Erythroblast (primary cell): ENCODE measurements at regions not wholly inside any gene's neighbourhood (a gene's known extent, or its start where the extent isn't known, plus 50 kb on each side); places are given as distances from the start of the nearest gene placed in this dataset.

ENCODE experiments used
- GATA1 ChIP-seq: IDR thresholded peaks from 2 replicates; pipeline ENCODE4 v1.6.1; 2011; ENCODE audit warnings: low read depth, mild to moderate bottlenecking, control low read depth, low read length, moderate library complexity
- POLR2A ChIP-seq: IDR thresholded peaks from 2 replicates; pipeline ENCODE4 v1.6.1; 2011; ENCODE audit warnings: mild to moderate bottlenecking, low read length

- TF ChIP-seq POLR2A (no peak), GATA1 (no peak)
Measured at GRCh38 chr21:17712887-17713286, 100.2 kb upstream of the BTG3 start.
